ENCODE measurements at regions not wholly inside any gene's neighbourhood (a gene's known extent, or its start where the extent isn't known, plus 50 kb on each side); places are given as distances from the start of the nearest gene placed in this dataset.

GRCh38 chr9:108579757-108580439 lies 275.9 kb downstream of the ACTL7B start:
- no peaks in the 10 kb centered on the region for H3K9me3 ChIP-seq
- no peaks in the 10 kb centered on the region for H3K27me3 ChIP-seq
- no peak overlapping the region for H3K4me3 ChIP-seq
- H3K27ac ChIP-seq, result no peak overlapping the region
- 77 to 88% (median 84%) methylated on average over 6 of the region's 6 CpGs for WGBS, 5 donors
- no peaks in the 10 kb centered on the region for H3K36me3 ChIP-seq
- no peak for TF ChIP-seq POLR2AphosphoS5 (IDR thresholded peaks at IDR 0.05)
- no peak for TF ChIP-seq CTCF (IDR thresholded peaks at IDR 0.05)
- no peak for TF ChIP-seq EP300 (IDR thresholded peaks at IDR 0.05)
- TF ChIP-seq POLR2A (IDR thresholded peaks at IDR 0.05), result no peak
- DNase-seq, result no peak
- H3K4me1 ChIP-seq, result peaks cover 0 to 6% (median 0%) of the 10 kb centered on the region in 4 donors
- intact Hi-C loops (cut with DNase I; ENCODE audit: low total_unique reads), result no loop called here

GRCh38 chr9:108575276-108575675 lies 280.5 kb downstream of the ACTL7B start:
- H3K36me3 ChIP-seq, result no peaks in the 10 kb centered on the region
- H3K27me3 ChIP-seq, result peaks cover 0 to 3% (median 0%) of the 10 kb centered on the region in 3 donors
- no peaks in the 10 kb centered on the region for H3K9me3 ChIP-seq
- H3K4me1 ChIP-seq, result peaks cover 0 to 5% (median 0%) of the 10 kb centered on the region in 4 donors
- no peak overlapping the region for H3K4me3 ChIP-seq
- 49 to 69% (median 58%) methylated on average over 1 of the region's 1 CpG for WGBS, 5 donors
- DNase-seq, result no peak
- no peak overlapping the region for H3K27ac ChIP-seq
- no peak for TF ChIP-seq POLR2A (IDR thresholded peaks at IDR 0.05)
- TF ChIP-seq CTCF (IDR thresholded peaks at IDR 0.05), result no peak
- TF ChIP-seq EP300 (IDR thresholded peaks at IDR 0.05), result no peak
- intact Hi-C loops (cut with DNase I; ENCODE audit: low total_unique reads), result no loop called here

GRCh38 chr9:108569624-108570023 lies 286.2 kb downstream of the ACTL7B start:
- Histone ChIP-seq H3K27ac (no peak overlapping the region), H3K9me3 (no peaks in the 10 kb centered on the region), H3K4me3 (no peak overlapping the region), H3K27me3 (peaks cover 0 to 3% (median 0%) of the 10 kb centered on the region in 3 donors), H3K4me1 (peaks cover 0 to 5% (median 0%) of the 10 kb centered on the region in 4 donors), H3K36me3 (no peaks in the 10 kb centered on the region)
- DNase-seq, result peak in 1 of 2 donors; percentile 19
- intact Hi-C loops (cut with DNase I; ENCODE audit: low total_unique reads), result loop anchor here (10.0 kb wide), 1 partner anchor 1105 kb away; no protein-coding TSS in a partner anchor
- TF ChIP-seq POLR2A (IDR thresholded peaks at IDR 0.05) (no peak), EP300 (IDR thresholded peaks at IDR 0.05) (no peak), CTCF (IDR thresholded peaks at IDR 0.05) (no peak), POLR2AphosphoS5 (IDR thresholded peaks at IDR 0.05) (no peak)
- WGBS, 5 donors, result 67 to 91% (median 77%) methylated on average over 3 of the region's 3 CpGs

GRCh38 chr9:108568093-108568492 lies 287.7 kb downstream of the ACTL7B start:
- Histone ChIP-seq H3K36me3 (no peaks in the 10 kb centered on the region), H3K4me3 (no peak overlapping the region), H3K4me1 (peaks cover 0 to 5% (median 0%) of the 10 kb centered on the region in 4 donors), H3K9me3 (no peaks in the 10 kb centered on the region), H3K27ac (no peak overlapping the region), H3K27me3 (peaks cover 0 to 3% (median 0%) of the 10 kb centered on the region in 3 donors)
- TF ChIP-seq POLR2A (IDR thresholded peaks at IDR 0.05), result no peak
- TF ChIP-seq POLR2AphosphoS5 (IDR thresholded peaks at IDR 0.05), result no peak
- no peak for TF ChIP-seq CTCF (IDR thresholded peaks at IDR 0.05)
- intact Hi-C loops (cut with DNase I; ENCODE audit: low total_unique reads), result loop anchor here (10.0 kb wide), 1 partner anchor 1103 kb away; no protein-coding TSS in a partner anchor
- no peak for DNase-seq
- 30 to 52% (median 44%) methylated on average over 3 of the region's 3 CpGs for WGBS, 5 donors
